DMS153 treated with DMSO at 0.1 percent for 48 hours (cell line): ENCODE measurements at regions not wholly inside any gene's neighbourhood (a gene's known extent, or its start where the extent isn't known, plus 50 kb on each side); places are given as distances from the start of the nearest gene placed in this dataset.
"Not testable (repeated sequence)": the region's sequence is repeated elsewhere in the genome, so short reads cannot be mapped to it uniquely, and the experiment has no call there.

ENCODE experiments used
- DNase-seq: peaks from one replicate; lab custom pipeline; 2025; ENCODE audit not compliant: unreplicated experiment; lab: John Stamatoyannopoulos, UW

GRCh38 chr2:8592736-8593135 lies 89.1 kb upstream of the ID2 start:
- no peak for DNase-seq

GRCh38 chr2:8593243-8593642 lies 88.6 kb upstream of the ID2 start:
- no peak for DNase-seq

- no peak for DNase-seq
These were observed 87.0 kb upstream of the ID2 start for GRCh38 chr2:8594731-8595427.

GRCh38 chr2:8595428-8595805 lies 86.4 kb upstream of the ID2 start:
- DNase-seq, result no peak

- no peak for DNase-seq
These were observed 85.8 kb upstream of the ID2 start for GRCh38 chr2:8595811-8596600.

GRCh38 chr2:8597094-8597493 lies 84.8 kb upstream of the ID2 start:
- DNase-seq, result no peak

- DNase-seq, result no peak
These were observed 84.2 kb upstream of the ID2 start for GRCh38 chr2:8597559-8598225.

GRCh38 chr2:8598295-8599165 lies 83.3 kb upstream of the ID2 start:
- DNase-seq, result no peak

- DNase-seq, result no peak
These were observed 82.2 kb upstream of the ID2 start for GRCh38 chr2:8599421-8600242.

GRCh38 chr2:8600456-8600855 lies 81.4 kb upstream of the ID2 start:
- DNase-seq, result no peak

- no peak for DNase-seq
These were observed 79.0 kb upstream of the ID2 start for GRCh38 chr2:8602809-8603208.

GRCh38 chr2:8603356-8603755 lies 78.5 kb upstream of the ID2 start:
- DNase-seq, result not testable (repeated sequence)

GRCh38 chr2:8604262-8604661 lies 77.6 kb upstream of the ID2 start:
- no peak for DNase-seq

GRCh38 chr2:8605351-8606065 lies 76.3 kb upstream of the ID2 start:
- no peak for DNase-seq

- no peak for DNase-seq
These were observed 75.6 kb upstream of the ID2 start for GRCh38 chr2:8606226-8606625.

- DNase-seq, result no peak
These were observed 75.0 kb upstream of the ID2 start for GRCh38 chr2:8606649-8607550.

- DNase-seq, result no peak
These were observed 74.2 kb upstream of the ID2 start for GRCh38 chr2:8607606-8608005.

- DNase-seq, result no peak
These were observed 73.4 kb upstream of the ID2 start for GRCh38 chr2:8608411-8608954.
